Dermis microvascular lymphatic vessel endothelial cell (primary cell): ENCODE measurements at regions not wholly inside any gene's neighbourhood (a gene's known extent, or its start where the extent isn't known, plus 50 kb on each side); places are given as distances from the start of the nearest gene placed in this dataset.

Experiments
- DNase-seq, 2 donors: peaks; one replicate each; pipeline versions ENCODE4 v3.0.0 to v3.0.0-alpha.2; 2010; ENCODE audit warnings: low read depth in 2 of 2

DNA sequence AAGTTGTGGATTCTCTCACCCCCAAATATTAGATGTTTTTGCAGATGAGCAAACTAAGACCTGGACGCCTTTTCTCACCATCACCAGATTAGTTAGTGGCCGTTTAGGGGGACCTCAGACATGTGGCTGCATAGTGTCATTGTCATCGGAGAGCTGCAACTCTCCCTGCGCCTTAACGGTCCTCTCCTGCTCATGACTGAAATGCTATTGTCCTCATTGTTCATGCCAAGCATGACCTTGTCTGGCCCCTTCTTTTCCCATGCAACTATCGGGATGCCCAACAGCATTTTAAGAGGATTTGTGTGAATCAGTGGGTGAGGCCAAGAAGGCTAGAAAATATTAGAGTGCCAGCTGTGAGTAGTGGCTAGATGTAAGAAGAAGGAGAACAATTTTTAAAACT lies 174.2 kb downstream of the SOCS6 start:
- no peak for DNase-seq

DNA sequence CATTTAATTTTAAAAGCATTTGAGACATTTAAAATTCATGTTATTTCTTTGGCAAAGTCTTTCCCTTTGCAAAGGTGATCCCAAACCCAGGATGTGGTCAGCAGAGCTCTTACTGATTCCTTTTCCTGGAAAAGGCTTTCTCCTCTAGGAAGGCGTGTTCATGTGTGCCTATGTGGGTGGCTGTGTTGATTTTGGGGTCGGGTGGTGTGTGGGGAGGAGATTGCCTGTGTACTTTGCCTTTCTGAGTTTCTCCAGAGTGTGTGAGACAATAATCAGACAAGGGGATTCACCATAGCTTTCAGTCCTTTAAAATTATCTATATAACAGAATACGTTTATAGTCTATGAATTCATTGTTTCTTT lies 173.2 kb downstream of the SOCS6 start:
- DNase-seq, result no peak

DNA sequence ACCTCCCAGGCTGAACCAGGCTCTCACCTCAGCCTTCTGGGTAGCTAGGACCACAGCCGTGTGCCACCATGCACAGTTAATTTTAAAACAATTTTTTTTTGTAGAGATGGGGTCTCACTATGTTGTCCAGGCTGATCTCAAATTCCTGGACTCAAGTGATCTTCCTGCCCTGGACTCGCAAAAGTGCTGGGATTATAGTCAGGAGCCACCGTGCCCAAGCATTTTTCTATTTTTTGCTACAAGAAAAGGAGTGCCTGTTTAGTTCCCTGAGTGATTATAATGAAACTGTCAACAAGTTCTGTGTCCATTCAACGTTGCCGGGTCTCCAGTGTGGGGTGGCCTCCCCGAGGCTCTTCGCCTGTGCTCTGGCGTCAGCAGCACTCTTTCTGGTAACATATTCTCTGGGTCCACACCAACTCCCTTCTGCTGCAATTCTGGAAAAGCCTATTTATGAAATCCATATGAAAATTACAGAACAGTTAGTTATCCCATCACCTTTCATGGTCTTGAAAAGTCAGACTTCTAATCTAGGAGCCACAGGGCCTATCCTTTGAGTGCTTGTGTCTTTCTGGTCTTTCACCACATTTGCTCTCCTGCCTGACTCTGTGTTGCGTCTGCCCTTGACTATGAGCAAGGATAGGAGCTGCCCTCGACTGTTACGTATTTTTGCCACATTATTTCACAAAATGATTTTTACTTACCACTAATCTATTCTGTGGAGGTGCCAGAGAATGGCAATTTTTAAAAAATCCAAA lies 172.7 kb downstream of the SOCS6 start:
- DNase-seq, result no peak

DNA sequence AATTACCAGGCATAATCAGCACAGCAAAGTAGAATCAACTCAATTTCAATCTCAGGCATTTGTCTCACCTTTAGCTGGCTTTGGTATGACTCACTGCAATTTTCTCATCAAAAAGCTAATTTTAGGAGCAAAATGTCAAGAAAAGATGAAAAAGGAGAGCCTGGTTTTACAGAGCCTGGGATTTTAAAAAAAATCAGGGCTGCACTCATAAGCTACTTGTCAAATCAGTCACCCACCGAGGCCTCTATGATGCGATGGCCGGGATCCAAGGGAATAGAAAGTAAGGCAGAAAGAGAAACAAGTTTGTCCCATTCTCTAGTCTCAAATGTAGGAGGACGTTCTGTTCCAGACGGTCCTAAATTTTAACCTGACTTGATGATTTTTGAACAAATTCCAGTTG lies 170.9 kb downstream of the SOCS6 start:
- no peak for DNase-seq

DNA sequence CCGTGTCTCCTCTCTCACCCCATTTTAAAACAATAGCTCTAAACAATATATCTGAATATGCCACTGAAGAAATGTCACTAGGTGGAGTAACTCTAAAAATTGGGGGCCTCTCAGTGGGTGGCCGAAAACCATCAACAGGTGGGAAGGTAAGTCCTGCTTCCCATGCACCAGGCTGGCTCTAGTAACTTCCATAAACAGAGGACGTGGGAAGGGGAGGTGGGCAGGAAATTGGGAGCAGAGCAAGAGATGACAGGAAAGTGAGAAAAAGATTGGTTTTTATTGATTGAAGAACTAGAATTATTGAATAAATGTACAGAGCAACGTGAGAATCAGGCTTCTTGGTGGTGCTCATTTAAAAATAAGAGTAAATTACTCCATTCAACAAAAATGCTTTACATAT lies 170.4 kb downstream of the SOCS6 start:
- DNase-seq, result no peak

DNA sequence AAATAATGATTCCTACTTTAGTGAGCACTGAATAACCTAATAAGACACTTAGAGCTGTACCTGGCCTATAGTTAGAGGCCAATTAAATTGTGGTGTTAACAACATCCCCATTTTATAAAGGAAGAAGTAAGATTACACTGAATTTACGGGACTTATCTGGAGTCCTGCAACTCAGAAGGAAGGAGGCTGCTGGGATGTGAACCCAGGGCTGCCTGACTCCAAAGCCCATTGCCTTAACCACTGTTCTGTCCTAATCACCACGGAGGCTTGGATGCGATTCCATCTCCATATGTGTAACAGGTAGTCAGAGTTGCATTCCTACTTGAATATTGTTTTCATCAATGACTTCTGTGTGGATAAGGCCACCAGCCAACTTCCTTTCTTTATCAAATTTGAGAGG lies 168.9 kb downstream of the SOCS6 start:
- no peak for DNase-seq

DNA sequence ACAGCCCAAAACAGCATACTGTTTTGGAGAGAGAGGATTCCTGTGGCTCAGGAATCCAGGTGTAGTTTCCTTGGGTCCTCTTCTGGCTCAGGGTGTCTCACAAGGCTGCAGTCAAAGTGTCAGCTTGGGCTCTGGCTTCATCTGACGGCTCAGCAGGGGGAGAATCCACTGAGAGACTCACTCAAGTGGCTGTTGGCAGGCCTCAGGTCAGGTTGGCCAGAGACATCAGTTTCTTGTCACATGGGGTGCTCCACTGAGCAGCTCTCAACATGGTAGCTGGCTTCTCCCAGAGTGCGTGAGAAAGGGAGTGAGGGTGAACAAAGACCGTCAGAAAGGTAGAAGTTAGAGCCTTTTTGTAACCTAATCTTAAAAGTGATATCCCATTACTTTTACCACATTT lies 168.4 kb downstream of the SOCS6 start:
- no peak for DNase-seq

DNA sequence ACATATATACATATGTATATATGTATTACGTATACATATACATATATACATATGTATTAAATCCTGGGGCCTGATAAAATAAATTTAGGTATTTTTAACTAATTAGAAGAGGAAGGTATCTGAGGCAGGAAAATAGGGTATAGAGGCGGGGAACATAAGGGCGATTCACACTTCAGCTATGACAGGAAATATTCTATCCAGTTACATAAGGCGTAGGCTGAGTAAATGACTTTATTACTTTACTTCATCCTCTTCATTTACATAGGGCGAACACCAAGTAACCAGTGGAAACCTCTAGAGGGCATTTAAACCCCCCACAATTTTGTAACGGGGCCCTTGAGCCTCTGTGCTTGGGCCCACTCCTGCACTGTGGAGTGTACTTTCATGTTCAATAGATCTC lies 167.5 kb downstream of the SOCS6 start:
- no peak for DNase-seq

DNA sequence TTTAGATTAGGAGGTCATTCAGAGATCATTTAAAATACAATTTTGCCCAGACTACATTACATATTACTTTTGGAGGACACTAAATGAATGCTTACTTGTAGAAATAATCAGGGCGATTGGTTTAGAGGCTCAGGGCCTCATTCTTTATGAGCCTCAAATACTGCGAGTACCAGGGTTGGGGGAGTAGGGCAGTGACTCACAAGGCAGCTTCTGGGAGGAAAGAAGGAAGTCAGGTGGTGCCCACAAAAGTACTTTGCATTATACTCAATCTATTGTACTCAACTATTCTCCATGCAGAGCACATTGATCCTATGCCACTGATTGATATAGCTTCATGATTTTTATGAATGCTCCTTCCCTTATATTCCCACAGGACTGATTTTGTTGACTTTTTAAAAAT lies 166.9 kb downstream of the SOCS6 start:
- DNase-seq, result no peak

DNA sequence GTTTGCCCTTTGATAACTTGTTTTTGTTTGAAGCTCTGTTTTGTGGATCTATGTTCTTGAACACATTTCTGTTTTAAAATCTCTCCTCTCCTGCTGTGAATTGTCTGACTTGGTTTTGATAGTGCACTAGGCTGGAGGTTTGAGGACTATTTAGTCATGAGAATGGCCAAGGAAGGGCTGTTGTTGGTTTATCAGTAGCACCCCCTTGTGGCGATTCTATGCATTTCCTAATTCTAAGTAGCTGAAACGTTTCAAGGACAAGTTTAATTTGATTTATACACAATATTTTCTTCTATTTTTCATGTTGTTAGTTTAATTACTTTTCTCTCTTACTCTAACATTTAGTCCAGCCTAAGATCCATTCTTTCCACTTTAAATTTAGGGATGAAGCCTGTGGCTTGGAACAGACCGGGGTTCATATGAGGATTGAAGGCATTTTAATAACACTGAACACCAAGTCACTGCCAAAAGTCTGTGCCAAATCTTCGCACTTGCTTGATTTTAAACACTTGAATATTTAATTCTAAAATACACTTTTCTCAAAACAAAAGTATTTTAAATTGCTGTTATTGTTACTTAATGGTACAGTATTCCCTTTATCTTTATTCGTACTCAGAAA lies 166.0 kb downstream of the SOCS6 start:
- peak; percentile 52 to 69 for DNase-seq

DNA sequence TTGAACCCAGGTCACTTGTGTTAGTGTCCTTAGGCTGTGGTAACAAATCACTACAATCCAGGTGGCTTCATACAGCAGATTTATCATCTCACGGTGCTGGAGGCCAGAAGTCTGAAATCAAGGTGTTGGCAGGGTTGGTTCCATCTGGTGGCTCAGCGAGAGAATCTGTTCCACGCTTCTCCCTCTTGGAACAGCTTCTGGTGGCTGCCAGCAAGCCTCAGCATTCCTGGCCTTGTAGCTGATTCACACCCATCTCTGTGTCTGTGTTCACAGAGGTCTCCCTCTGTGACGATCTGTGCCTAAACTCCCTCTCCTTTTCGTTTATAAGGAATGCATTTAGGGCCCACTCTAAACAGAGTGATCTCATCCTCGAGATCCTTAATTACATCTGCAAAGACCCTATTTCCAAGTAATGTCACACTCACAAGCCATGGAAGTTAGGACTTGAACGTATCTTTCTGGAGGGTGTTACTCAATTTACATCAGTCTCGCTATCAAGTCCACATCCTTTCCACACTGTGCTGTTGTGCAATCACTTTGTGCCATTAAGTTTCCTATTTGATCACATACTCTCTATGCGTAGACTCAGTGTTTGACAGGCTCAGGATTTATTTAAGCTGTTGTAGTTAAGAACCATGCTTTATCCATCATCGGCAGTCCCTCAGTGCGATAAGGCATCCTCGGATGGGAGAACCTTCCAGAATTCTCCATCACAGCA lies 164.4 kb downstream of the SOCS6 start:
- DNase-seq, result no peak

DNA sequence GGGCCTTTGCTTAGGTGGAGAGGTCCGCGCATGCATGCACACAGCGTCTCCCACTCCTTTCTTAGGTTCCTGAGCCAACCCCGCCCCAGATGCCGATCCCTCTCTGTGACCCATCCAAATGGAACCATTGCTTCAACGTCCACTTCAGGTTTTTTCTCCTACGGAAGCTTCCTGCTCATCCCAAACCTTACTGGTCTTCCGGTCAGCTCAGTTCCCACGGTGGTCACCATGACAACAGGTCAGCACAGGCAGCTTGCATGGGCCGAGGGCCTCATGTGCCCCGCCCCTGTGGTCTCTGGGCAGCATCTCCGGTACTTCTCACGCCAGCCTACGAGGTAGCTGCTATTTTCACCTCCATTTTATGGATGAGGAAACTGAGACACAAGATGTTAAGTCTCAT lies 163.7 kb downstream of the SOCS6 start:
- no peak for DNase-seq

DNA sequence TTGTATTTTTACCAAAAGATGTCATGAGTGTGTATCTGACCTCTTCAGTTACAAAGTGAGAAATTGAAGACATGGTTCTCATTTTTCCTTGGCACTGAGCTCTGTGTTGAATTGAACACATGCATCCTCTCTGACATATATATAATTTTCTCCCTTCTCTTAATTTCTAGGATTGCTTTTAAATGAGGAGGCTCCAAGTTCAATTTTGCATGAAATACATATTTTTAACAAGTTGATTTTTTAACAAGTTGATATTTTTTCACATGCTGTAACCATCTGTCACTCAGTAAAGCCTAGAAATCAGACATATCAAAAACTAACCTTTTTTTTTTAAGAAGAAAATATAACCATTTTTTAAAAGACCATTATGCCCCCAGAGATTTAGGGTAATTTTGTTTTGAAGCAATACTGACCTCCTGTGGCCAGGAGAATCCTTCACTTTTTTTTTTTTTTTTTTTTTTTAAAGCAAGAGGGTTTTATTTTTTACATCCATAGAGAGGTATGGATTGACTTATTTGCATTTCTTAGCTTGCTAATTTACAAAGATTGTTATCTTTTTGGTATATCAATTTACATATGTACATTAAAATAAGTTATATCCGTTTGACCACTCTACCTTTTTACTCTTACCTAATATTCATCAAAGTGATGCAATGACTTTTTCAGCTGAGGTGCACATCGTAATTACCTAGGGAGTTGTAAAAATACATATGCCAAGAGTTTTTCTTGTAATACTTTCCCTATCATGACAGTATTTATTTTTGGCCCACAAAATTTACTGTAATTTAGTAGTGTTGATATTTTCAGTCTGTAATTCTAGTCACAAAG lies 161.8 kb downstream of the SOCS6 start:
- peak in 1 of 2 donors; percentile 23 for DNase-seq

DNA sequence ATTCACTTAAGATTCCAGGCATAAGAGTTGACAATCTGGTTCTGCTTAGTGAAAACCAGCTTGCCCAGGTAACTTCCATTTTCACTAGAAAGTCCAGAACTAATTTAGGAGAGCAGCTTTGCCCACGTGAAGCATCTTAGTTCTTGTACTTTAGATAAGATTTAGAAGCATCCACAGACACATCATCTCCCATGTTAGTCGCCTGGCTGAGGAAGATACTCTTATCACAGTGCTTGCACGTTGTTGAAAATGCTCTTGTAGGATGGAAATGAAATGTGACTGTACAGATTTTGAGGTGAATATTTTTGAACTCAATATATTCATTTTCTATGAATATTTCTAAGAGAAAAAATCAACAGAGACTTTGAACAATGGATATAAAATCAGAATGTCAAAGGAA lies 159.7 kb downstream of the SOCS6 start:
- DNase-seq, result no peak

DNA sequence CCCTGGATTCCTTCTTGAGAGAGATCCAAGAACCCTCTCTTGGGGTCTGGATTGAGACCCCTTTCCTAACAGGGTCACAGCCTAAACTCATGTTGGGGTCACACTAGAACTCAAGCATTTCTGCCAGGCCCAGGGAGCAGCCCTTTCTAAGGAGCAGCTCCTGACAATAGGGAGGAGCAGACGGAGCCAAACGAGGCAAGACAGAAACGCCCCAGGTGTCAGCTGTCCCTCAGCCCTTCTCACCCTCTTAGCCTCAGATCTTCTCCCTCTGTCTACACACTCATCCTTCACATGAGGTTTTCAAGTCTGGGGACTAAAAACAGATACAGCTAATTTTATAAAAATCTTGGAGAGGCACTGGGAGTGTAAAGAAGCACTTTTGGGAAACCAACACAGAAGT lies 157.2 kb downstream of the SOCS6 start:
- DNase-seq, result no peak

DNA sequence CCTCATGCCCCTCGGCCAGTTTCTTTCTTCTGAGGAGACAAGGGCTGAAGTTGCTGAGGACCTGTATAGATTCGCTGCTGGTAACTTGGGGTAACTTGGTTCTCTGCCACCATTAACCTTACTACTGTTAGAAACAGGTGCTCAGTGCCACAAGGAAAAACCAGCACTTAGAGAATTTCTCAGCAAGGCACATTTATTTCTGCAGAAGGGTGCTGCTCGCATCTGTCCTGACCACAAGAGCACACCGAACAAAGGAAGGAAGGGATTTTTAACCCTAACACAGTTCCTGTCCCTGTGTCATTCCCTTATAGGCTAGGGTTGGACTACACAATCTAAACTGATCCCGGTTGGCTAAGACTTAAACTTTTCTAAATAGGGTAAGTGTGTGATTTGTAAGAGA lies 154.1 kb downstream of the SOCS6 start:
- no peak for DNase-seq

DNA sequence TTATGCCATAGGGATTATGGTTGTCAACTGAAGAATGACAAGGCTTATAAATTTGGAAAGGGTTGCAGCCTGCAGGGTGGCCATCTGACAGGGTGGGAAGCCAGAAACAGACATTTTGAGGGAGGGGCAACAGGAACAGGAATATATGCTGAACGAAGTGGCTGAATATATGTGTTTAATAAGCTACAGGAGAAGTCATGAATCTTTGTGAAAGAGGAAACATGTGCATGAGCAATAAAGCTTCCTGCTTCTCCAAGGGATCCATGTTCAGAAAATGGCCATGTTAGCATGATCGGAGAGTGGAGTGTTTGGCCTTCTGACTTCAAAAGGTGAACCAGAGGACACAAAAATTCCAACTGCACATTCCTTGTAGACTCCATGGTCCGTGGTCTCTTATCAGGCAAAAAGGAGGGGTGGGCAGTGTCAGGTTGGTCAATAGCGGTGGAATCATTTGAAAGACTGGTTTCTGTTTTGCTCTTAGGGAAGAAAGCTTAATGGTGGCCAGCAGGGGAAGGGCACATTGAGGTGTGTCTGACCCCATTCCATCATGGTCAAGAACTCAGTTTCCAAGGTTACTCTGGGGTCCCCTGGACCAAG lies 144.1 kb downstream of the SOCS6 start:
- no peak for DNase-seq

DNA sequence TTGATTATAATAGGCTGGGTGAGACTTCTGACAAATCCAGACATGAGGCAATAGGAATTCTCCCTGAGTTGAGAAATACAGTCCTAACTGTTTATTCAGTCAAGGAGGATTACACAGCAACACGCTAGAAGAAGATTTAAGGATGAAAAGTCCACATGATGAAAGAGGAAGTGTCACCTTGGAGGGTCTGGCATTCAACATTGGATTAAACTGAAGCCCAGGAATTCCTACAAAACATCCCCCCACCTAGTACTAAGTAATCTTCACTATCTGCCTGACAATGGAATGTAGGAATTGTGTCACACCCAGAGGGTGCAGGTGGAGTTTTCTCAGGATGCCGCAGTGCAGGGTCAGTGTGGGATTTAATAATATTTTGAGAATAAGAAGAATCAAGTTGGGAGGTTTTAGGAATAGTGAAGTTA lies 142.4 kb downstream of the SOCS6 start:
- DNase-seq, result no peak

DNA sequence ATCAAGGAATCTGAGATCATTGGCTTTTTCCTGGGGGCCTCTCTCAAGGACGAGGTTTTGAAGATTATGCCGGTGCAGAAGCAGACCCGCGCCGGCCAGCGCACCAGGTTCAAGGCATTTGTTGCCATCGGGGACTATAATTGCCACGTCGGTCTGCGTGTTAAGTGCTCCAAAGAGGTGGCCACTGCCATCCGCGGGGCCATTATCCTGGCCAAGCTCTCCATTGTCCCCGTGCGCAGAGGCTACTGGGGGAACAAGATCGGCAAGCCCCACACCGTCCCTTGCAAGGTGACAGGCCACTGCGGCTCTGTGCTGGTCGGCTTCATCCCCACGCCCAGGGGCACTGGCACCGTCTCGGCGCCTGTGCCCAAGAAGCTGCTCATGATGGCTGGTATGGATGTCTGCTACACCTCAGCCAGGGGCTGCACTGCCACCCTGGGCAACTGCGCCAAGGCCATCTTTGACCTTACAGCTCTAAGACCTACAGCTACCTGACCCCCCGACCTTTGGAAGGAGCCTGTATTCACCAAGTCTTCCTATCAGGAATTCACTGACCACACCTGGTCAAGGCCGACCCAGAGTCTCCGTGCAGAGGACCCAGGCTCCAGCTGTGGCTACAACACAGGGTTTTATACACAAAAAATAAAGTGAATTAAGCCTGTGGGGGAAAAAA lies 141.8 kb downstream of the SOCS6 start:
- no peak for DNase-seq

DNA sequence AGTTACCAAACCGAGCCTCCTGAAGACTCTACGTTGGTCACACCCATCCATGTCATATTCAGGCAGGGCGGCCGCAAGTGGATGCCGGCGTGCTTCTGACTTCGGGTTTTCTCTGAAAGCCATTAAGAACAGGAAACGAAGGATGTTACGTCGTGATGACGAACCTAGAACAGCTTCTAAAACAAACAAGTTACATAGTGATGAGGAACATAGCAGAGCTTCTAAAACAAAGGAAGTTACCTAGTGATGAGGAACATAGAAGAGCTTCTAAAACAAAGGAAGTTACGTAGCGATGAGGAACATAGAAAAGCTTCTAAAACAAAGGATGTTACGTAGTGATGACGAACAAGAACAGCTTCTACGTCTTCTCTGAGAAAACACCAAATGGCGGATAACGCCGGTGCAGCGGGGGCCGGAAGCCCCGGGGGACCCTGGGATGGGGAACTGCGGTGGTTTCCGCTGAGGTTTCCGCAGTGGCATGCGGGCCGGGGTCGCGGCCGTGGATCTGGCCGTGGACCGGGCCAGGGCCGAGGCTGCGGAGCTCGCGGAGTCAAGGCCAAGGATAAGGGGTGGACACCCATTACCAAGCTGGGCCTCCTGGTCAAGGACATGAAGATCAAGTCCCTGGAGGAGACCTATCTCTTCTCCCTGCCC lies 141.1 kb downstream of the SOCS6 start:
- no peak for DNase-seq

DNA sequence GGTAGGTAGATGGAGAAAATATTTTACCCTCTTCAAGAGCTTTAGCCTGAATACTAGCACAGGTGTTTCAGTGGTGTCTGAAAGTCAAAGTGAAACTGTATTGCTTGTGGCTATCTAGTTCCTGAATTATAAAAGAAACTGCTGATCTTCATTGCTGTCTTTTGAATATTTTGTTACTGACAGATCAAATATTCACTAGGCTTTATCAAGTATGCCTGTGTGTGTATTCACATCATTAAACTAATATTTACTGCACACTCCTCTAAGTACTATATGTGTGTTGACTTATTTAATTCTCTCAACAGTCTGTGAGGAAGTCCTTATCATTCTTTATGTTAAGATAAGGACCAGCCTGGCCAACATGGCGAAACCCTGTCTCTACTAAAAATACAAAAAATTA lies 139.6 kb downstream of the SOCS6 start:
- no peak for DNase-seq
